ENCODE measurements at regions not wholly inside any gene's neighbourhood (a gene's known extent, or its start where the extent isn't known, plus 50 kb on each side); places are given as distances from the start of the nearest gene placed in this dataset.
"Not testable (repeated sequence)": the region's sequence is repeated elsewhere in the genome, so short reads cannot be mapped to it uniquely, and the experiment has no call there.

DNA sequence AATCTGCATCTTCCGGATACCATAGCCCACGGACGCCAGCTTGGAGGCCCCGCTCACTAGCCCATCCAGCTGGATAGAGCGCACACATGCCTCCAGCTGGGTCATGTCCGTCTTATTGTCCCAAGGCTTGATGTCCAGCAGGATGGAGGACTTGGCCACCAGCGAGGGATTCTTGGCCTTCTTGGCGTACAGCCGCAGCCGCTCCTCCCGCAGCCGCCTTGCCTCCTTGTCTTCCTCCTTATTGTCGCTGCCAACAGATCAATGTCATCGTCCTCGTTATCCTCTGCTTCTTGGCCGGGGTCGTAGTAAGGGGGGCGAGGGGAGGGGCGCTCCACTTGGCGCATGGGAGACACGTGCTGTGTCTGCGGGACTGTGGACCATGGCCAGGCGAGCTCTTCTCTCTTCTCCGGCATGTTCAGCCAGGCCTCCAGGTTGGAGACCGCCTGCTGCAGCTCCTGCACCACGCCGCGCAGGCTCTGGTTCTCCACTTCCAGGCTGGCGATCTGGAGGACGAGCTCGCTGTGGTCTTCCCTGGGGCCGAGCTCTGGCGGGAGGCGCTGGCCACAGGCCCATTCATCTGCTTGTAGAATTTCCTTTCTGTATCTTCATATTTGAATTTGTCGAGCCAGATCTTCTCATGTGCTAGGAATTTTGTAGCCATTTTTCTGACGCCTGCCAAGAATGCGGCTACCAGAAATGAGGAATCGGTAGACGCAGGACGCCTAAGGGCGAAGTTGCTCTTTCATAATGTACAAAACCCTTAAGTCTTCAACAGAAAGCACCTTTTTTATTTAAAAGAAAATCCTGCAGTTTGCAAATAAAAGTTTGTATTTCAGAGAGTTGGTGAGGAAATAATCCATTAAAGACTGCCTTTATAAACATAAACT is 60.1 kb upstream of the PTPRK start:
- Histone ChIP-seq H3K4me3 (replicated peaks in 1 of 3) (no peak overlapping the region), H3K9me3 (no peaks in the 10 kb centered on the region), H3K36me3 (no peaks in the 10 kb centered on the region), H3K4me1 (no peaks in the 10 kb centered on the region), H3K27ac (no peak overlapping the region), H3K27me3 (no peaks in the 10 kb centered on the region)
- no peak for DNase-seq
- intact Hi-C loops (cut with DNase I) = no loop called here
- TF ChIP-seq POLR2A (IDR thresholded peaks at IDR 0.05) = no peak
- TF ChIP-seq, protein P1, sequence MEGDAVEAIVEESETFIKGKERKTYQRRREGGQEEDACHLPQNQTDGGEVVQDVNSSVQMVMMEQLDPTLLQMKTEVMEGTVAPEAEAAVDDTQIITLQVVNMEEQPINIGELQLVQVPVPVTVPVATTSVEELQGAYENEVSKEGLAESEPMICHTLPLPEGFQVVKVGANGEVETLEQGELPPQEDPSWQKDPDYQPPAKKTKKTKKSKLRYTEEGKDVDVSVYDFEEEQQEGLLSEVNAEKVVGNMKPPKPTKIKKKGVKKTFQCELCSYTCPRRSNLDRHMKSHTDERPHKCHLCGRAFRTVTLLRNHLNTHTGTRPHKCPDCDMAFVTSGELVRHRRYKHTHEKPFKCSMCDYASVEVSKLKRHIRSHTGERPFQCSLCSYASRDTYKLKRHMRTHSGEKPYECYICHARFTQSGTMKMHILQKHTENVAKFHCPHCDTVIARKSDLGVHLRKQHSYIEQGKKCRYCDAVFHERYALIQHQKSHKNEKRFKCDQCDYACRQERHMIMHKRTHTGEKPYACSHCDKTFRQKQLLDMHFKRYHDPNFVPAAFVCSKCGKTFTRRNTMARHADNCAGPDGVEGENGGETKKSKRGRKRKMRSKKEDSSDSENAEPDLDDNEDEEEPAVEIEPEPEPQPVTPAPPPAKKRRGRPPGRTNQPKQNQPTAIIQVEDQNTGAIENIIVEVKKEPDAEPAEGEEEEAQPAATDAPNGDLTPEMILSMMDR (IDR thresholded peaks at IDR 0.05) = no peak
- 95 to 96% methylated on average over 37 to 39 of the region's 41 CpGs for WGBS, 2 donors

DNA sequence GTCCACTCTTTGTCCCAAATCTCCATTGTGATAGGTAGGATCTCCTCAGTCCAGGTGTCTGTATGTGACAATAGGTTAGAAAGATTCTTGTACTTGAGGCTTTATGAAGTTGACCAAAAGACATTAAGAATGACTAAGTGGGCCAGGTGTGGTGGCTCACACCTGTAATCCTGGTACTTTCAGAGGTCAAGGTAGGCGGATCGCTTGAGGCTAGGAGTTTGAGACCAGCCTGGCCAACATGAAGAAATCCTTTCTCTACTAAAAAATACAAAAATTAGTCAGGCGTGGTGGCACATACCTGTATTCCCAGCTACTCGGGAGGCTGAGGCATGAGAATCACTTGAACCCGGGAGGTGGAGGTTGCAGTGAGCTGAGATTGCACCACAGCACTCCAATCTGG is 54.9 kb upstream of the PTPRK start:
- H3K4me3 ChIP-seq (replicated peaks in 1 of 3); H3K36me3 ChIP-seq; DNase-seq; H3K4me1 ChIP-seq; intact Hi-C loops (cut with DNase I); H3K27ac ChIP-seq; H3K9me3 ChIP-seq; H3K27me3 ChIP-seq: not testable (repeated sequence)
- 93 to 95% methylated on average over 5 of the region's 5 CpGs for WGBS, 2 donors

GRCh38 chr6:128574402-128574801 is 54.0 kb upstream of the PTPRK start:
- Histone ChIP-seq H3K27ac (no peak overlapping the region), H3K27me3 (no peaks in the 10 kb centered on the region), H3K4me1 (no peaks in the 10 kb centered on the region), H3K4me3 (replicated peaks in 1 of 3) (no peak overlapping the region), H3K36me3 (no peaks in the 10 kb centered on the region), H3K9me3 (no peaks in the 10 kb centered on the region)
- no peak for TF ChIP-seq POLR2A (IDR thresholded peaks at IDR 0.05)
- DNase-seq = no peak
- intact Hi-C loops (cut with DNase I) = no loop called here

GRCh38 chr6:128573036-128573435 is 52.6 kb upstream of the PTPRK start:
- Histone ChIP-seq H3K36me3 (no peaks in the 10 kb centered on the region), H3K4me3 (replicated peaks in 1 of 3) (no peak overlapping the region), H3K9me3 (no peaks in the 10 kb centered on the region), H3K27ac (no peak overlapping the region), H3K27me3 (no peaks in the 10 kb centered on the region), H3K4me1 (no peaks in the 10 kb centered on the region)
- intact Hi-C loops (cut with DNase I) = no loop called here
- no peak for TF ChIP-seq POLR2A (IDR thresholded peaks at IDR 0.05)
- TF ChIP-seq, protein P1 (IDR thresholded peaks at IDR 0.05) = no peak
- no peak for DNase-seq
- 91 to 98% methylated on average over 8 of the region's 8 CpGs for WGBS, 2 donors

DNA sequence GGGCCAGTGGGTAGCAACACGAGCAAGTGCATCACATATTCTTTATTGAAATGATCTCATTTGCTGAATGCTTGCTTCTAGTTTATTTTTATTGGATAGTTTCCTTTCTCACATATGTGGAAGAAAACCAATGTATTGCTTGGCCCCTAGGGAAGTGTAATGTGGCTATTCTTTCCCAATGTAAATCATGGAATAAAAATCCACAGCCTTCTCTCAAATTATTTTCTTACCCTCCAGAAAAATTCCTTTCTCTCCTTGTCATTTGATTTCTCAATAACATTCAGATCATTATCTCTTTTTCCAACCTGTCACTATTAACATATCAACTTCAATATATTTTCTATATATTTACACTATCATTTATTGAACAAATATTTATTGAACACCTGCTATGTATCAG is 51.9 kb upstream of the PTPRK start:
- Histone ChIP-seq H3K4me1 (no peaks in the 10 kb centered on the region), H3K27ac (no peak overlapping the region), H3K27me3 (no peaks in the 10 kb centered on the region), H3K36me3 (no peaks in the 10 kb centered on the region), H3K9me3 (no peaks in the 10 kb centered on the region), H3K4me3 (replicated peaks in 1 of 3) (no peak overlapping the region)
- 72 to 93% methylated on average over 1 of the region's 1 CpG for WGBS, 2 donors
- intact Hi-C loops (cut with DNase I) = no loop called here
- DNase-seq = no peak
- TF ChIP-seq, protein P1 (IDR thresholded peaks at IDR 0.05) = no peak
- TF ChIP-seq POLR2A (IDR thresholded peaks at IDR 0.05) = no peak

DNA sequence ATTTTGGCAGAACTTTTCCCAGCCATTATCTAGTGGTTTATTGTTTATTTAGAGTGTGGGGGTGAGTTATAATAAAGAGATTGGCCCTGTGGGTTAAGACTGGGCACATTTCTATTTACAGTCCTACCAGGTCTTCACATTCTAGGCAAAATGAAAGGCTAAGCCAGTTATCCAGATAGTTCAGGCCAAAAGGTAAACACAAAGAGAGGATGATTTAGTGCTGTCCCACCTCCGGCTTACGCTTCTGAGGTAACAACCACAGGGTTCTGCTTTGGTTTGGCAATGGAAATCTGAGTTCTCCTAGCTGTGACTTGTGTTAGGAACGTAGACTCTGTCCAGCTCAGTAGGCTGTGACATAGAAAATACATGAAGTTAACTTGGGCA is 50.3 kb upstream of the PTPRK start:
- Histone ChIP-seq H3K36me3 (no peaks in the 10 kb centered on the region), H3K4me1 (no peaks in the 10 kb centered on the region), H3K27ac (no peak overlapping the region), H3K9me3 (no peaks in the 10 kb centered on the region), H3K27me3 (no peaks in the 10 kb centered on the region), H3K4me3 (replicated peaks in 1 of 3) (no peak overlapping the region)
- intact Hi-C loops (cut with DNase I) = no loop called here
- TF ChIP-seq, protein P1 (IDR thresholded peaks at IDR 0.05) = no peak
- TF ChIP-seq POLR2A (IDR thresholded peaks at IDR 0.05) = no peak
- no peak for DNase-seq
- WGBS, 2 donors = 84 to 90% methylated on average over 3 of the region's 3 CpGs

Data from thyroid gland (tissue), 4 donors.